ENCODE measurements at regions not wholly inside any gene's neighbourhood (a gene's known extent, or its start where the extent isn't known, plus 50 kb on each side); places are given as distances from the start of the nearest gene placed in this dataset.

- ATAC-seq, result no peak
- no peaks in the 10 kb centered on the region for H3K36me3 ChIP-seq (replicated peaks in 1 of 2; ENCODE audit: control insufficient read depth in 1 of 2, insufficient read depth in 2 of 2, low read length in 2 of 2)
- H3K9ac ChIP-seq (ENCODE audit: insufficient read depth, low read depth, low read length), result no peak overlapping the region
- intact Hi-C loops (cut with micrococcal nuclease; ENCODE audit: unreplicated experiment), result no loop called here
- H2AFZ ChIP-seq (ENCODE audit: low read length), result no peak overlapping the region
- no peaks in the 10 kb centered on the region for H3K9me3 ChIP-seq (ENCODE audit: low read length)
- TF ChIP-seq GZF1 (CRISPR knock-in tag; IDR thresholded peaks at IDR 0.05) (no peak), SMYD3 (CRISPR knock-in tag; IDR thresholded peaks at IDR 0.05) (no peak), ZFP36L2 (CRISPR knock-in tag; IDR thresholded peaks at IDR 0.05) (no peak), KLF15 (CRISPR knock-in tag; IDR thresholded peaks at IDR 0.05; ENCODE audit: borderline replicate concordance) (no peak), CEBPB (IDR thresholded peaks at IDR 0.05; ENCODE audit: borderline replicate concordance, low read depth, low read length) (no peak), NCOA5 (CRISPR knock-in tag; IDR thresholded peaks at IDR 0.05) (no peak), KLF16 (CRISPR knock-in tag; IDR thresholded peaks at IDR 0.05) (no peak), ZNF709 (CRISPR knock-in tag; IDR thresholded peaks at IDR 0.05) (no peak), JDP2 (CRISPR knock-in tag; IDR thresholded peaks at IDR 0.05; ENCODE audit: borderline replicate concordance) (no peak), RORA (CRISPR knock-in tag; IDR thresholded peaks at IDR 0.05) (no peak), ARID2 (CRISPR knock-in tag; IDR thresholded peaks at IDR 0.05; ENCODE audit: borderline replicate concordance) (no peak), ZNF691 (CRISPR knock-in tag; IDR thresholded peaks at IDR 0.05; ENCODE audit: borderline replicate concordance, low read depth) (no peak)
- TF ChIP-seq, protein P1, sequence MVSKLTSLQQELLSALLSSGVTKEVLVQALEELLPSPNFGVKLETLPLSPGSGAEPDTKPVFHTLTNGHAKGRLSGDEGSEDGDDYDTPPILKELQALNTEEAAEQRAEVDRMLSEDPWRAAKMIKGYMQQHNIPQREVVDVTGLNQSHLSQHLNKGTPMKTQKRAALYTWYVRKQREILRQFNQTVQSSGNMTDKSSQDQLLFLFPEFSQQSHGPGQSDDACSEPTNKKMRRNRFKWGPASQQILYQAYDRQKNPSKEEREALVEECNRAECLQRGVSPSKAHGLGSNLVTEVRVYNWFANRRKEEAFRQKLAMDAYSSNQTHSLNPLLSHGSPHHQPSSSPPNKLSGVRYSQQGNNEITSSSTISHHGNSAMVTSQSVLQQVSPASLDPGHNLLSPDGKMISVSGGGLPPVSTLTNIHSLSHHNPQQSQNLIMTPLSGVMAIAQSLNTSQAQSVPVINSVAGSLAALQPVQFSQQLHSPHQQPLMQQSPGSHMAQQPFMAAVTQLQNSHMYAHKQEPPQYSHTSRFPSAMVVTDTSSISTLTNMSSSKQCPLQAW (CRISPR knock-in tag; IDR thresholded peaks at IDR 0.05), result no peak
- TF ChIP-seq, protein P2, sequence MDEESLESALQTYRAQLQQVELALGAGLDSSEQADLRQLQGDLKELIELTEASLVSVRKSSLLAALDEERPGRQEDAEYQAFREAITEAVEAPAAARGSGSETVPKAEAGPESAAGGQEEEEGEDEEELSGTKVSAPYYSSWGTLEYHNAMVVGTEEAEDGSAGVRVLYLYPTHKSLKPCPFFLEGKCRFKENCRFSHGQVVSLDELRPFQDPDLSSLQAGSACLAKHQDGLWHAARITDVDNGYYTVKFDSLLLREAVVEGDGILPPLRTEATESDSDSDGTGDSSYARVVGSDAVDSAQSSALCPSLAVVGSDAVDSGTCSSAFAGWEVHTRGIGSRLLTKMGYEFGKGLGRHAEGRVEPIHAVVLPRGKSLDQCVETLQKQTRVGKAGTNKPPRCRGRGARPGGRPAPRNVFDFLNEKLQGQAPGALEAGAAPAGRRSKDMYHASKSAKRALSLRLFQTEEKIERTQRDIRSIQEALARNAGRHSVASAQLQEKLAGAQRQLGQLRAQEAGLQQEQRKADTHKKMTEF (CRISPR knock-in tag; IDR thresholded peaks at IDR 0.05), result no peak
- no peak overlapping the region for H3K4me2 ChIP-seq (ENCODE audit: low read depth, low read length)
- peaks cover 0 to 4% of the 10 kb centered on the region in 2 experiments; a peak in 2 of 5 replicates for H3K27me3 ChIP-seq (ENCODE audit: control insufficient read depth in 1 of 2, insufficient read depth in 2 of 2, low read length in 2 of 2)
- ChIA-PET CTCF (ENCODE audit: low intra/inter-chr PET ratio, low total read pairs) (no interaction called here), POLR2A (no interaction called here)
- no peak overlapping the region for H3K27ac ChIP-seq (ENCODE audit: extremely low read length, insufficient read depth, low read length)
- 13% methylated on average over 5 of the region's 5 CpGs for WGBS (ENCODE audit: low lambda C conversion rate)
- H3K4me3 ChIP-seq (replicated peaks in 1 of 3; ENCODE audit: insufficient read depth in 1 of 3, low read depth in 2 of 3, low read length in 3 of 3), result no peak overlapping the region
- H3K79me2 ChIP-seq (ENCODE audit: insufficient read depth, low read length), result no peaks in the 10 kb centered on the region
- FAIRE-seq, result no peak
- in situ Hi-C loops (cut with HindIII; ENCODE audit: extremely low pct_ligation_motif_present, low pct_unique_long_range_greater_than_20kb), result no loop called here
- no peaks in the 10 kb centered on the region for H4K20me1 ChIP-seq (ENCODE audit: insufficient read depth, low read length)
- DNase-seq (ENCODE audit: low spot score), result no peak
- BruUV-seq (replicated peaks), result no TSS peak
- H3K4me1 ChIP-seq (ENCODE audit: insufficient read depth, low read length), result peaks cover 7% of the 10 kb centered on the region
Observed at GRCh38 chr7:153066711-153067110, 307.2 kb downstream of the ACTR3B start.
